Glutamatergic neuron (in vitro differentiated cells): ENCODE measurements at regions not wholly inside any gene's neighbourhood (a gene's known extent, or its start where the extent isn't known, plus 50 kb on each side); places are given as distances from the start of the nearest gene placed in this dataset.
"Not testable (repeated sequence)": the region's sequence is repeated elsewhere in the genome, so short reads cannot be mapped to it uniquely, and the experiment has no call there.

Experiments
- DNase-seq: peaks from one replicate; pipeline ENCODE4 v3.0.0; 2022
- H3K27ac Mint-ChIP-seq: one replicate; pipeline ENCODE4 v1.8.0; 2020; ENCODE audit warnings: mild to moderate bottlenecking, mixed read lengths, inconsistent platforms; ENCODE audit not compliant: unreplicated experiment
- H3K27me3 Mint-ChIP-seq: one replicate; pipeline ENCODE4 v1.8.0; 2020; ENCODE audit warnings: mild to moderate bottlenecking, moderate library complexity, mixed read lengths, inconsistent platforms; ENCODE audit not compliant: unreplicated experiment
- H3K36me3 Mint-ChIP-seq: one replicate; pipeline ENCODE4 v1.8.0; 2020; ENCODE audit warnings: mild to moderate bottlenecking, mixed read lengths, inconsistent platforms; ENCODE audit not compliant: unreplicated experiment
- H3K4me1 Mint-ChIP-seq: one replicate; pipeline ENCODE4 v1.8.0; 2020; ENCODE audit warnings: mild to moderate bottlenecking, low read depth, mixed read lengths, inconsistent platforms; ENCODE audit not compliant: unreplicated experiment
- H3K4me3 Mint-ChIP-seq: one replicate; pipeline ENCODE4 v1.8.0; 2020; ENCODE audit warnings: mild to moderate bottlenecking, mixed read lengths, inconsistent platforms; ENCODE audit not compliant: unreplicated experiment
- H3K9me3 Mint-ChIP-seq: one replicate; pipeline ENCODE4 v1.8.0; 2020; ENCODE audit warnings: mild to moderate bottlenecking, moderate library complexity, mixed read lengths, inconsistent platforms; ENCODE audit not compliant: unreplicated experiment
- CTCF ChIP-seq: fragments of 200-600 bp; sonication (generic); IDR thresholded peaks from one replicate; pipeline ENCODE4 v1.5.0; 2021; ENCODE audit not compliant: partially characterized antibody, unreplicated experiment

- Mint-ChIP-seq H3K4me3 (no peak overlapping the region), H3K27ac (no peak overlapping the region), H3K36me3 (no peaks in the 10 kb centered on the region), H3K4me1 (no peaks in the 10 kb centered on the region), H3K9me3 (no peaks in the 10 kb centered on the region), H3K27me3 (no peaks in the 10 kb centered on the region)
- no peak for TF ChIP-seq CTCF
- no peak for DNase-seq
Observed at GRCh38 chr3:87674397-87675161, 384.2 kb downstream of the CGGBP1 start.

GRCh38 chr3:87673132-87673531, 385.7 kb downstream of the CGGBP1 start:
- no peak for DNase-seq
- Mint-ChIP-seq H3K4me3 (no peak overlapping the region), H3K27me3 (no peaks in the 10 kb centered on the region), H3K27ac (no peak overlapping the region), H3K9me3 (no peaks in the 10 kb centered on the region), H3K4me1 (no peaks in the 10 kb centered on the region), H3K36me3 (no peaks in the 10 kb centered on the region)
- TF ChIP-seq CTCF, result no peak

- DNase-seq, result no peak
- no peaks in the 10 kb centered on the region for H3K36me3 Mint-ChIP-seq
- H3K27ac Mint-ChIP-seq, result no peak overlapping the region
- no peak overlapping the region for H3K4me3 Mint-ChIP-seq
- TF ChIP-seq CTCF, result no peak
- H3K9me3 Mint-ChIP-seq, result no peaks in the 10 kb centered on the region
- no peaks in the 10 kb centered on the region for H3K4me1 Mint-ChIP-seq
- H3K27me3 Mint-ChIP-seq, result peaks cover 1% of the 10 kb centered on the region
Observed at GRCh38 chr3:87654184-87654583, 377.8 kb upstream of the POU1F1 start.

GRCh38 chr3:87653138-87653537, 376.8 kb upstream of the POU1F1 start:
- not testable (repeated sequence) for H3K27ac Mint-ChIP-seq, H3K9me3 Mint-ChIP-seq, H3K4me3 Mint-ChIP-seq, H3K27me3 Mint-ChIP-seq, H3K36me3 Mint-ChIP-seq, H3K4me1 Mint-ChIP-seq, DNase-seq

GRCh38 chr3:87634426-87634825, 358.0 kb upstream of the POU1F1 start:
- H3K4me3 Mint-ChIP-seq, result no peak overlapping the region
- H3K27me3 Mint-ChIP-seq, result no peaks in the 10 kb centered on the region
- H3K27ac Mint-ChIP-seq, result no peak overlapping the region
- no peaks in the 10 kb centered on the region for H3K36me3 Mint-ChIP-seq
- no peak for TF ChIP-seq CTCF
- no peaks in the 10 kb centered on the region for H3K9me3 Mint-ChIP-seq
- no peak for DNase-seq
- H3K4me1 Mint-ChIP-seq, result no peaks in the 10 kb centered on the region
